Mammary epithelial cell (primary cell): ENCODE measurements at regions not wholly inside any gene's neighbourhood (a gene's known extent, or its start where the extent isn't known, plus 50 kb on each side); places are given as distances from the start of the nearest gene placed in this dataset.

Source experiments
- EZH2 ChIP-seq: IDR thresholded peaks from 2 replicates; pipeline ENCODE4 v1.6.1; 2012; ENCODE audit warnings: low read length, inconsistent platforms, borderline replicate concordance
- TF ChIP-seq, protein P1 (sequence below), 2 donors: IDR thresholded peaks in 1 of 2; conservative IDR thresholded peaks in 1 of 2; 2 replicates each; pipeline ENCODE4 v1.5.1; 2011 to 2012; ENCODE audit warnings: inconsistent platforms in 2 of 2, low read length in 2 of 2, mild to moderate bottlenecking in 2 of 2, control low read depth in 1 of 2, low read depth in 1 of 2; ENCODE audit not compliant: insufficient read depth in 1 of 2; ENCODE audit errors: extremely low read depth in 1 of 2

DNA sequence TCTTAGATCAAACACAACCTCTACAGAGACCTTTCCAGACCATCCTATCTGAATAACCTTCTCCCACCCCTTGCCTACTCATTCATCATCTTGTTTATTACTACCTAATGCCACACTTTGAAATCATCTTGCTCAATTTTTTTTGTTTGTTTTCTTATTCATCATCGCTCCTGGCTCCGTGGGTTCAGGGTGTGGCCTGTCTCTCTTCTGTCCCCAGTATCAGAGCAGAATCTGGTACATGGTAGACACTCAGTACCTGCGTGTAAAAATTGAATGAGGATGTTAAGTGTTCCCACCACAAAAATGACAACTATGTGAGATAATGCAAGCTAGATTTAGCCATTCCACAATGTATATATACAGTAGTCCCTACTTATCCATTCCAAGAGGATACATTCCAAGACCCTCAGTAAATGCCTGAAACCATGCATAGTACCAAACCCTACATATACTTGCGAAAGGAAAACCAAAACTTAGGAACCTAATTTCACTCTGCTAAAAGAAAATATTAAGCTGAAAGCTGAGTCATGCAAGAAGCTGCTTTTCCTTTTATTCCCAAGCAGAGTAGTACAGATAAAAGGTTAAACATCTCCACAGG, 72.1 kb upstream of the SEC61G start:
- TF ChIP-seq, protein P1, sequence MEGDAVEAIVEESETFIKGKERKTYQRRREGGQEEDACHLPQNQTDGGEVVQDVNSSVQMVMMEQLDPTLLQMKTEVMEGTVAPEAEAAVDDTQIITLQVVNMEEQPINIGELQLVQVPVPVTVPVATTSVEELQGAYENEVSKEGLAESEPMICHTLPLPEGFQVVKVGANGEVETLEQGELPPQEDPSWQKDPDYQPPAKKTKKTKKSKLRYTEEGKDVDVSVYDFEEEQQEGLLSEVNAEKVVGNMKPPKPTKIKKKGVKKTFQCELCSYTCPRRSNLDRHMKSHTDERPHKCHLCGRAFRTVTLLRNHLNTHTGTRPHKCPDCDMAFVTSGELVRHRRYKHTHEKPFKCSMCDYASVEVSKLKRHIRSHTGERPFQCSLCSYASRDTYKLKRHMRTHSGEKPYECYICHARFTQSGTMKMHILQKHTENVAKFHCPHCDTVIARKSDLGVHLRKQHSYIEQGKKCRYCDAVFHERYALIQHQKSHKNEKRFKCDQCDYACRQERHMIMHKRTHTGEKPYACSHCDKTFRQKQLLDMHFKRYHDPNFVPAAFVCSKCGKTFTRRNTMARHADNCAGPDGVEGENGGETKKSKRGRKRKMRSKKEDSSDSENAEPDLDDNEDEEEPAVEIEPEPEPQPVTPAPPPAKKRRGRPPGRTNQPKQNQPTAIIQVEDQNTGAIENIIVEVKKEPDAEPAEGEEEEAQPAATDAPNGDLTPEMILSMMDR (conservative IDR thresholded peaks at IDR 0.05 in 1 of 2, IDR thresholded peaks at IDR 0.05 in 1 of 2; ENCODE audit: extremely low read depth in 1 of 2, insufficient read depth in 1 of 2, low read depth in 1 of 2, low read length in 2 of 2), result no peak
- TF ChIP-seq EZH2, result no peak
